ENCODE measurements at regions not wholly inside any gene's neighbourhood (a gene's known extent, or its start where the extent isn't known, plus 50 kb on each side); places are given as distances from the start of the nearest gene placed in this dataset.

DNA sequence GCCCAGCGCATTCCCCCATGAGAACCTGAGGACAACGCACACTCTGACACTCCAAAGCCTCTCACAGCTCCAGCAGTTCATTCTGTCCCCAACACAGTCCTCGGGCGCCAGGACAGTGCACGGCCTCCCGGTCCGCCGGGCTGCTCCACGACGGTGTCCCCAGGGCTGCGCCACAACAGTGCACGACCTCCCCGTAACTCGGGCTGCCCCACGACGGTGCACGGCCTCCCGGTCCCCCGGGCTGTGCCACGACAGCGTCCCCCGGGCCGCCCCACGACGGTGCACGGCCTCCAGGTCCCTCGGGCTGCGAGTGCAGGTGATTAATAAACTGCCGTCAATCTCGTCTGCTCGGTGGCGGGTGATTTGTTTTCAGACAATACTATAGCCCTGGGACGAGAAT lies 585.1 kb upstream of the FRG1 start:
- Histone ChIP-seq H3K4me3 (replicated peaks in 1 of 2; ENCODE audit: low read depth in 1 of 2, low read length in 2 of 2) (no peak overlapping the region), H3K9me3 (ENCODE audit: control insufficient read depth in 1 of 2, insufficient read depth in 1 of 2, low read depth in 1 of 2, low read length in 2 of 2) (no peaks in the 10 kb centered on the region), H3K27ac (ENCODE audit: low read depth, low read length) (no peak overlapping the region), H3K9ac (ENCODE audit: low read length) (no peak overlapping the region), H4K20me1 (ENCODE audit: insufficient read depth) (no peaks in the 10 kb centered on the region), H3K9me2 (ENCODE audit: insufficient read depth) (no peaks in the 10 kb centered on the region), H3K36me3 (ENCODE audit: control insufficient read depth in 1 of 2, insufficient read depth in 2 of 2, low read length in 2 of 2) (no peaks in the 10 kb centered on the region), H2AFZ (ENCODE audit: low read depth, low read length, poor library complexity, severe bottlenecking) (no peak overlapping the region), H3K27me3 (ENCODE audit: insufficient read depth, low read length) (no peaks in the 10 kb centered on the region), H3K79me2 (ENCODE audit: insufficient read depth, low read length) (no peaks in the 10 kb centered on the region), H3K4me2 (ENCODE audit: low read length) (no peak overlapping the region), H3K4me1 (ENCODE audit: control insufficient read depth in 1 of 2, insufficient read depth in 2 of 2, low read length in 2 of 2) (no peaks in the 10 kb centered on the region)
- intact Hi-C loops (cut with micrococcal nuclease) = no loop called here
- CTCF ChIA-PET = no interaction called here
- BruUV-seq (replicated peaks) = no TSS peak
- POLR2A ChIA-PET = no interaction called here
- no peak for DNase-seq (ENCODE audit: low read depth, low spot score)
- RAD21 ChIA-PET (ENCODE audit: low non-redundant PET in 1 of 2, low total read pairs in 2 of 2, uncharacterized antibody in 2 of 2, unreplicated experiment in 2 of 2) = no interaction called here
- no peak for TF ChIP-seq RAD21 (IDR thresholded peaks at IDR 0.05; ENCODE audit: low read depth)
- TF ChIP-seq CTCF (IDR thresholded peaks at IDR 0.05 in 2 of 3, conservative IDR thresholded peaks at IDR 0.05 in 1 of 3; ENCODE audit: borderline replicate concordance in 1 of 3, insufficient read depth in 1 of 3, low read depth in 2 of 3, low read length in 2 of 3) = no peak
- ATAC-seq = no peak

GRCh38 chr4:189362364-189362763 lies 578.3 kb upstream of the FRG1 start:
- no peak for ATAC-seq
- intact Hi-C loops (cut with micrococcal nuclease) = no loop called here
- Histone ChIP-seq H3K9me2 (ENCODE audit: insufficient read depth) (no peaks in the 10 kb centered on the region), H3K27ac (ENCODE audit: low read depth, low read length) (no peak overlapping the region), H2AFZ (ENCODE audit: low read depth, low read length, poor library complexity, severe bottlenecking) (no peak overlapping the region), H3K36me3 (ENCODE audit: control insufficient read depth in 1 of 2, insufficient read depth in 2 of 2, low read length in 2 of 2) (no peaks in the 10 kb centered on the region), H4K20me1 (ENCODE audit: insufficient read depth) (no peaks in the 10 kb centered on the region), H3K4me1 (ENCODE audit: control insufficient read depth in 1 of 2, insufficient read depth in 2 of 2, low read length in 2 of 2) (no peaks in the 10 kb centered on the region), H3K4me2 (ENCODE audit: low read length) (no peak overlapping the region), H3K4me3 (replicated peaks in 1 of 2; ENCODE audit: low read depth in 1 of 2, low read length in 2 of 2) (no peak overlapping the region), H3K27me3 (ENCODE audit: insufficient read depth, low read length) (no peaks in the 10 kb centered on the region), H3K9ac (ENCODE audit: low read length) (no peak overlapping the region), H3K79me2 (ENCODE audit: insufficient read depth, low read length) (no peaks in the 10 kb centered on the region), H3K9me3 (ENCODE audit: control insufficient read depth in 1 of 2, insufficient read depth in 1 of 2, low read depth in 1 of 2, low read length in 2 of 2) (no peaks in the 10 kb centered on the region)
- ChIA-PET POLR2A (no interaction called here), CTCF (no interaction called here), RAD21 (ENCODE audit: low non-redundant PET in 1 of 2, low total read pairs in 2 of 2, uncharacterized antibody in 2 of 2, unreplicated experiment in 2 of 2) (no interaction called here)
- TF ChIP-seq SIN3A (IDR thresholded peaks at IDR 0.05; ENCODE audit: low read depth) = no peak
- BruUV-seq (replicated peaks) = no TSS peak
- no peak for DNase-seq (ENCODE audit: low read depth, low spot score)
